GM19328 (cell line): ENCODE measurements at regions not wholly inside any gene's neighbourhood (a gene's known extent, or its start where the extent isn't known, plus 50 kb on each side); places are given as distances from the start of the nearest gene placed in this dataset.

Source experiments
- ATAC-seq: cut with Tn5 transposase; IDR thresholded peaks from one replicate; pipeline ENCODE4 v1.9.1; 2021; ENCODE audit warnings: mild to moderate bottlenecking, moderate library complexity; ENCODE audit not compliant: unreplicated experiment

- no peak for ATAC-seq
These were observed 191.1 kb downstream of the MELK start for GRCh38 chr9:36763778-36764177.

- no peak for ATAC-seq
These were observed 191.8 kb downstream of the MELK start for GRCh38 chr9:36764364-36765076.

- no peak for ATAC-seq
These were observed 192.3 kb downstream of the MELK start for GRCh38 chr9:36765077-36765390.

- ATAC-seq = peak; percentile 98
These were observed 193.0 kb downstream of the MELK start for GRCh38 chr9:36765468-36766341.

- ATAC-seq = no peak
These were observed 196.0 kb downstream of the MELK start for GRCh38 chr9:36768677-36769076.

- ATAC-seq = no peak
These were observed 197.3 kb downstream of the MELK start for GRCh38 chr9:36770025-36770424.

GRCh38 chr9:36772449-36773403 lies 200.0 kb downstream of the MELK start:
- ATAC-seq = no peak

GRCh38 chr9:36778682-36779081 lies 206.0 kb downstream of the MELK start:
- ATAC-seq = no peak

GRCh38 chr9:36779582-36779981 lies 206.9 kb downstream of the MELK start:
- no peak for ATAC-seq

- ATAC-seq = no peak
These were observed 207.5 kb downstream of the MELK start for GRCh38 chr9:36780186-36780585.

- no peak for ATAC-seq
These were observed 208.8 kb downstream of the MELK start for GRCh38 chr9:36781533-36781932.
